ENCODE measurements at regions not wholly inside any gene's neighbourhood (a gene's known extent, or its start where the extent isn't known, plus 50 kb on each side); places are given as distances from the start of the nearest gene placed in this dataset.

DNA sequence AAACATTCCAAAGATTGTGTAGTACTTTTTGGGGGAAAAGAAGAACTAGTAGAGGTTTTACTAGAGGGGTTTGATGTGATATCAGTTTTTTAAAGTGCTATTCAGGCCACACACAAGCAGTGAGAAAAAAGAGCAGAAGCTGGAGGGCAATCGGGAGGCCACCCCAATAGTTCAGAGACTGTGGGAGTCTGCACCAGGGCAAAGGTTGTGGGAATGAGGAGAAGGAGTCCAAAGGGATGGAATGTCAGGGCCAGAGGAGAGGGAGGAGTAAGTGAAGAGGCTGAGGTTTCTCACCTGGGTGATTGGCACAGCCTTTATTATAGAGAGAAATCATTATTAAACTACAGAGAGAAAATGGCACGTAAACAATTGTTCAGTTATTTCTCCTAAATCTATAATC lies 134.9 kb upstream of the RAD23B start:
- no peak for TF ChIP-seq YY1 (IDR thresholded peaks at IDR 0.05; ENCODE audit: insufficient read depth, insufficient read length)
- no peak for TF ChIP-seq ZNF274 (IDR thresholded peaks at IDR 0.05; ENCODE audit: low read depth, low read length)
- no peak for TF ChIP-seq SUZ12 (IDR thresholded peaks at IDR 0.05; ENCODE audit: extremely low read depth, insufficient read depth, insufficient read length)
